ENCODE measurements at regions not wholly inside any gene's neighbourhood (a gene's known extent, or its start where the extent isn't known, plus 50 kb on each side); places are given as distances from the start of the nearest gene placed in this dataset.

DNA sequence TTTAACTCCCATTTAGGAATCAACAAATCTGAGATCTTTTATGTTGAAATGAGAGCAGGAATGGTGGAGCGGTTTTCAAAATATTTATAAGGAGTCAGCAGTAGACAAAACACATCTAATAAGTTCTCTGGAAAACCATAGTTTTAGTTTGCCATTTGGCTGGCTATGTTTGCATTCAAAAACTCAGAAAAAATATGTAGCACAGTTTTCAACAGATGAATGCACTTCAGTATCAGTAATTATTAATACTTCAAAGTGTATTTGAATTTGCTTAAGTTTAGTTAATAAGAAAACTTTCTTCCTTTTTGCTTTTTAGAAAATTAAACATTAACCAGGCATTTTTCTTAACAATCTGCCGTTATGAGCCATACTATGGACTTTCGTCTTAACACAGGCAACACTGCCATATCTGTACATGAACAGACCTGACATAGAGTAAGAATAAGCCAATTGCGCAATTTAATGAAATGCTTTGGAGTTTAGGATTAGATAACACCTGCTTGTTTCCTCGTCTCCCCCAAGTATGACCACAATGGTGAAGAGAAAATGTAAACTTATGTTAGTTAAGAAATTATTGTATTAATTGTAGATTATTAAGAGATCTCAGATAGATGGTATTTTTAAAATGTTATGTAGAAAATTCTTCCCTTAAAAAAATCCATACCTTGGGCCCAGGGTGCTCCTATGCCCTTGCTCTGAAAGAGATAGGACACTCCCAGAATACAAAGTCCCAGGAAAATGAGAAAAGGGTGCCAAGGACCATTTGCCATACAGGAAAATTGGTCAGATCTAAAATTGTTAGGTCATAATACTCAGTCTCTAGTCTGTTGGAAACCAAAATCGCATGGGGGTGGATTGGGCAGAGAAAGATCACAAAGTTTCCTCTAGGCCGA, 552.3 kb upstream of the ARGLU1 start:
- no peak for DNase-seq (ENCODE audit: extremely low read depth, low read depth)
- TF ChIP-seq, protein P1, sequence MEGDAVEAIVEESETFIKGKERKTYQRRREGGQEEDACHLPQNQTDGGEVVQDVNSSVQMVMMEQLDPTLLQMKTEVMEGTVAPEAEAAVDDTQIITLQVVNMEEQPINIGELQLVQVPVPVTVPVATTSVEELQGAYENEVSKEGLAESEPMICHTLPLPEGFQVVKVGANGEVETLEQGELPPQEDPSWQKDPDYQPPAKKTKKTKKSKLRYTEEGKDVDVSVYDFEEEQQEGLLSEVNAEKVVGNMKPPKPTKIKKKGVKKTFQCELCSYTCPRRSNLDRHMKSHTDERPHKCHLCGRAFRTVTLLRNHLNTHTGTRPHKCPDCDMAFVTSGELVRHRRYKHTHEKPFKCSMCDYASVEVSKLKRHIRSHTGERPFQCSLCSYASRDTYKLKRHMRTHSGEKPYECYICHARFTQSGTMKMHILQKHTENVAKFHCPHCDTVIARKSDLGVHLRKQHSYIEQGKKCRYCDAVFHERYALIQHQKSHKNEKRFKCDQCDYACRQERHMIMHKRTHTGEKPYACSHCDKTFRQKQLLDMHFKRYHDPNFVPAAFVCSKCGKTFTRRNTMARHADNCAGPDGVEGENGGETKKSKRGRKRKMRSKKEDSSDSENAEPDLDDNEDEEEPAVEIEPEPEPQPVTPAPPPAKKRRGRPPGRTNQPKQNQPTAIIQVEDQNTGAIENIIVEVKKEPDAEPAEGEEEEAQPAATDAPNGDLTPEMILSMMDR (IDR thresholded peaks at IDR 0.05; ENCODE audit: low read depth, low read length, missing control alignments) = no peak
- H3K4me3 ChIP-seq (replicated peaks; ENCODE audit: low read depth, low read length) = no peak overlapping the region

DNA sequence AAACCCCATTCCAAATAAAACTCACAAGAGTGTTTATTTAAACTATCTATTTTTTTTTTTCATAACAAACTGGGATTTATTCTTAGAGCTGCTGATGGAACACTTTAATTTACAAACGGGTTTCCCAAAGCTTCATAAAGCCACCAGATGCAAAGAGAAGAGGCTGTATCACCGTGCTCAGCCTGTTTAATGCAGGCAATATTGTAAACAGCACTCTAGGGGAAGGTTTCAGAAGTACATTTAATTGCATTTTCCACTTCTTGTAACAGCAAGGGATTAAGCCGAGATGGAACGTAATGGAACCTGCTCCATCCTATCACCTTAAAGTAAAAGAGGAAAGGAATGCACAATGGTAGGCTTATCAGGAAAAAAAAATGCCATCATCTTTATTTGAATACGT, 550.6 kb upstream of the ARGLU1 start:
- no peak for DNase-seq (ENCODE audit: extremely low read depth, low read depth)
- H3K4me3 ChIP-seq (replicated peaks; ENCODE audit: low read depth, low read length) = no peak overlapping the region
- TF ChIP-seq, protein P1 (IDR thresholded peaks at IDR 0.05; ENCODE audit: low read depth, low read length, missing control alignments) = no peak

DNA sequence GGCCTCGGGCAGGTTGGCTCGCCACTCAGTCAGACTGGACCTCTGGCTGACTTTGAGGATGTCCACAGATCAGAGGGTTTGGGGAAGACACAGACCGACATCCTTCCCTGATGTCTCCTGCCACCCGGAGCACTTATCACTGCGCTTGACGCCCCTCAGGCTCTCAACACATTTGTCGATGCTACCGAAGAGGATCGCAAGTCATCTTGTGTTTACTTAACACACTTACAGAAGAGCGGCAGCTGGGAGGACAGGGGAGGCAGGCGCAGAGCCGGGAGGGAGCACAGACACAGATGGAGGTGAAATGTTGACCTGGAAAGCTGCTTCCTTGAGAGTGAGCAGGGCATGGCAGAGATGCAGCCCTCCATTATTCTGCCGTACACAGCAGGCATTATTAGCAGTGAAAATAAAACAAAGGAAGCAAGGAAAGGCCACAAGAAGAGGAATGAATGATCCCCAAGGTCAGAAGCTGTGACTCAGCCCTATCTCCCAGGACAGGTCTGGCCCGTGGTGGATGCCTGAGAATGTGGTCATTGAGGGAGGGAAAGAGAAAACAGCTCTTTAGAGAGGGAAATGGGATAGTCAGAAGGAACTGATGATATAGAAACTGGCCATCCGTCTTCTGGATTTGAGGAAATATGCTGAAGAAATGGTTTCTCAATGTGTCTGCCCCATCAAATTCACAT, 549.5 kb upstream of the ARGLU1 start:
- H3K4me3 ChIP-seq (replicated peaks; ENCODE audit: low read depth, low read length) = no peak overlapping the region
- TF ChIP-seq, protein P1 (IDR thresholded peaks at IDR 0.05; ENCODE audit: low read depth, low read length, missing control alignments) = no peak
- DNase-seq (ENCODE audit: extremely low read depth, low read depth) = no peak

DNA sequence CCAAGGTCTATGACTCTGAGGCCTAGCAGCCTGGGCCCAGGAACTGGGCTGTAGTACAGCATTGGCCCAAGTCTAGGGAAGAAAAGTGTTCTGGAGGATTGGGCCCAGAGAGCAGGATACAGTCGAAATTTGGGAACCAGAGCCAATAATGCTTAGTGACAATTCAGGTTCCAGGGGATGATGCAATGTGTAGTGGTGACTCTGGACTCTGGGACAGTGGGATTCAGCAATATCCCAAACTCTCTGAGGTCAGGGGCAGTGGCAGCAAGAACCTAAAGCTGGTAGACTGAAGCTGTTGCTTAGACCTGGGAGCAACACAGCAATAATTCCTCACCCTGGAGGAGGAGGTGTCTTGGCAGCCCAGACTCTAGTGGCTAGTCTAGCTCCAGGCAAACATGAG, 545.5 kb upstream of the ARGLU1 start:
- TF ChIP-seq, protein P1 (IDR thresholded peaks at IDR 0.05; ENCODE audit: low read depth, low read length, missing control alignments) = no peak
- H3K4me3 ChIP-seq (replicated peaks; ENCODE audit: low read depth, low read length) = no peak overlapping the region
- DNase-seq (ENCODE audit: extremely low read depth, low read depth) = no peak

DNA sequence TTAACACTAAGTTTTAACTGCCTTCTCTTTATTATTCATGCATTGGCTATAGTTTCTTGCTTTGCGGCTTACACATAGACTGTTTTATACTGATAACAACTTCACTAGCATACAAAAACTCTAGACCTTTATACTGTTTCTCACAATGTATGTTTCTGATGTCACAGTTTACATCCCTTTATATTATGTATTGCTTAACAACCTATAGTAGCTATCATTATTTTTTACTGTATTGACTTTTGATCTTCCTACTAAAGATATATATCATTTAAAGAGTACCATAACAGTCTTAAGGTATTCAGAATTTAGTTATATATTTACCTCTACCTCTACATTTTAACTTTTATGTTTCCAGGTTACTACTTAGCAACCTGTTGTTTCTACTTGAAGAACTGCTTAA, 543.3 kb upstream of the ARGLU1 start:
- no peak overlapping the region for H3K4me3 ChIP-seq (replicated peaks; ENCODE audit: low read depth, low read length)
- TF ChIP-seq, protein P1 (IDR thresholded peaks at IDR 0.05; ENCODE audit: low read depth, low read length, missing control alignments) = no peak
- no peak for DNase-seq (ENCODE audit: extremely low read depth, low read depth)

DNA sequence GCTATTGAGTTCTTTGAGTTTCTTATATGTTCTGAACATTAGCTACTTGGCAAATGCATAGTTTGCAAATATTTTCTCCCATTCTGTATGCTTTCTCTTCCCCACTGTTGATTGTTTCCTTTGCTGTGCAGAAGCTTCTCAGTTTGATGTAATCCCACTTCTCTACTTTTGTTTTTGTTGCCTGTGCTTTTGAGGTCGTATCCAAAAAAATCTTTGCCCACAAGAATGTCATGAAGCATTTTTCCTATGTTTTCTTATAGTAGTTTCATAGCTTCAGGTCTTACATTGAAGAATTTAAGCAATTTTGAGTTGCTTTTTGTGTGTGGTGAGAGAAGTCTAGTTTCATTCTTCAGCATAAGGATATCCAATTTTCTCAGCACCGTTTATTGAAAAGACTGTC, 536.7 kb upstream of the ARGLU1 start:
- TF ChIP-seq, protein P1 (IDR thresholded peaks at IDR 0.05; ENCODE audit: low read depth, low read length, missing control alignments) = no peak
- no peak for DNase-seq (ENCODE audit: extremely low read depth, low read depth)
- no peak overlapping the region for H3K4me3 ChIP-seq (replicated peaks; ENCODE audit: low read depth, low read length)
